Prostate gland (tissue), 2 donors: ENCODE measurements at regions not wholly inside any gene's neighbourhood (a gene's known extent, or its start where the extent isn't known, plus 50 kb on each side); places are given as distances from the start of the nearest gene placed in this dataset.

Experiments used
- DNase-seq: peaks from one replicate; pipeline ENCODE4 v3.0.0-alpha.2; 2019; ENCODE audit warnings: low spot score
- H3K27ac ChIP-seq, 2 donors: fragments of 200-600 bp; sonication (generic); 2 replicates each; pipeline ENCODE4 v1.5.1; 2017 to 2019
- H3K27me3 ChIP-seq: fragments of 200-600 bp; sonication (generic); replicated peaks from 2 replicates; pipeline ENCODE4 v1.5.1; 2019; ENCODE audit not compliant: insufficient read depth
- H3K36me3 ChIP-seq, 2 donors: fragments of 200-600 bp; sonication (generic); 1 replicate in 1 of 2; 2 replicates in 1 of 2; pipeline versions ENCODE4 v1.5.1 to v1.8.1; 2017 to 2019
- H3K4me1 ChIP-seq: fragments of 200-600 bp; sonication (generic); replicated peaks from 2 replicates; pipeline ENCODE4 v1.5.1; 2019
- H3K4me3 ChIP-seq, 2 donors: fragments of 200-600 bp; sonication (generic); 2 replicates each; pipeline ENCODE4 v1.5.1; 2017 to 2019
- H3K9me3 ChIP-seq: fragments of 200-600 bp; sonication (generic); 2 replicates; pipeline ENCODE4 v1.5.1; 2017
- POLR2A ChIP-seq: fragments of 450-650 bp; IDR thresholded peaks from one replicate; pipeline ENCODE4 v1.6.1; 2016; ENCODE audit warnings: antibody characterized with exemption, mild to moderate bottlenecking
- POLR2AphosphoS5 ChIP-seq: sonication (generic); formaldehyde crosslinking; IDR thresholded peaks from one replicate; pipeline ENCODE4 v1.6.1; 2017; ENCODE audit warnings: antibody characterized with exemption
- WGBS: methylation state at CpG from one replicate; pipeline ENCODE4 v1.1.5; 2018; 5-methylcytosine and 5-hydroxymethylcytosine counted together
- intact Hi-C: fragments of 100-400 bp; cut with DNase I; formaldehyde crosslinking; loops from one replicate; pipeline ENCODE4 v1.14.2; 2022
- TF ChIP-seq, protein P1 (sequence below), 4 experiments: fragments of 200-600 bp in 2 of 4; fragments of 450-650 bp in 2 of 4; sonication (generic) in 2 of 4; IDR thresholded peaks; 1 replicate in 3 of 4; 2 replicates in 1 of 4; pipeline ENCODE4 v1.5.1; 2016 to 2019; ENCODE audit warnings: antibody characterized with exemption in 4 of 4, mild to moderate bottlenecking in 2 of 4, moderate library complexity in 2 of 4

DNA sequence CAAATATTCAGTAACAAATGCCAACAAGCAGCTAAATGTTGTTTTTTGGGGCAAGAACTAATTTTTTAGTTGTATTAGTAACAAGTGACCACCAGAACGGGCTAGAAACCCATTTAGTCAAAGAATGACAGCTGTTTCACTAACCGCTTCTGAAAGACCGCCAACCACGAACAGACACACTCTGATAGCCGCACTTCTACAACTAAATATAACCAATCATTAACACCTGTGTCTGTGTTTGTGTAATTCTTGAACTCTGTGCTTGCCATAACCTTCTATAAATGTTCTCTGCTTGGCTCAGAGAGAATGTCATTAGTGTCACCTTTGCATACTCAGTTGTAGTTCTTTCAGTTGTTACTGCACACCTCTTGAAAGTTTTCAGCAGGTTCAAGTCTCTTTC is 526.3 kb upstream of the LRRTM1 start:
- no peaks in the 10 kb centered on the region for H3K9me3 ChIP-seq
- intact Hi-C loops: no loop called here
- H3K4me3 ChIP-seq: no peak overlapping the region
- no peak overlapping the region for H3K27ac ChIP-seq
- H3K27me3 ChIP-seq: no peaks in the 10 kb centered on the region
- no peaks in the 10 kb centered on the region for H3K4me1 ChIP-seq
- WGBS: 78% methylated on average over 5 of the region's 5 CpGs
- TF ChIP-seq, protein P1, sequence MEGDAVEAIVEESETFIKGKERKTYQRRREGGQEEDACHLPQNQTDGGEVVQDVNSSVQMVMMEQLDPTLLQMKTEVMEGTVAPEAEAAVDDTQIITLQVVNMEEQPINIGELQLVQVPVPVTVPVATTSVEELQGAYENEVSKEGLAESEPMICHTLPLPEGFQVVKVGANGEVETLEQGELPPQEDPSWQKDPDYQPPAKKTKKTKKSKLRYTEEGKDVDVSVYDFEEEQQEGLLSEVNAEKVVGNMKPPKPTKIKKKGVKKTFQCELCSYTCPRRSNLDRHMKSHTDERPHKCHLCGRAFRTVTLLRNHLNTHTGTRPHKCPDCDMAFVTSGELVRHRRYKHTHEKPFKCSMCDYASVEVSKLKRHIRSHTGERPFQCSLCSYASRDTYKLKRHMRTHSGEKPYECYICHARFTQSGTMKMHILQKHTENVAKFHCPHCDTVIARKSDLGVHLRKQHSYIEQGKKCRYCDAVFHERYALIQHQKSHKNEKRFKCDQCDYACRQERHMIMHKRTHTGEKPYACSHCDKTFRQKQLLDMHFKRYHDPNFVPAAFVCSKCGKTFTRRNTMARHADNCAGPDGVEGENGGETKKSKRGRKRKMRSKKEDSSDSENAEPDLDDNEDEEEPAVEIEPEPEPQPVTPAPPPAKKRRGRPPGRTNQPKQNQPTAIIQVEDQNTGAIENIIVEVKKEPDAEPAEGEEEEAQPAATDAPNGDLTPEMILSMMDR (IDR thresholded peaks at IDR 0.05): no peak
- TF ChIP-seq POLR2A: no peak
- no peak for TF ChIP-seq POLR2AphosphoS5
- H3K36me3 ChIP-seq: no peaks in the 10 kb centered on the region
- DNase-seq: no peak

DNA sequence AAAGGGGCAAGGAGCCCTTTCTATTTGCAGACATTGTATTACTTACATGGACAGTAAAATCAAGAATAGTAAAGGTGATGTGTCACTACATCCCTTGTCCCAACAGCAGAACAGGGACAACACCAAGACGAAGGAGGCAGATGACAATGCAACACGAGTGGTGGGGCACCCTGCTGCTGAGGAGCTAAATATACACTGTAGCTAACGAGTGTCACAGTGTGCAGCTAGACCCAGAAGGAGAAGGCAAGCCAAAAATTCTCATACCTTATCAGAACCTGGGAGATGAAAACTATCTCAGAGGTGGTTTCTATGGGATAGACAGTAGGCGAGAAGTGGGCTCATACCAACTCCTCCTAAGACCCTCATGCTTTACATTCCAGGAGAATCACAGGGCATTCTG is 518.4 kb upstream of the LRRTM1 start:
- H3K4me3 ChIP-seq: no peak overlapping the region
- H3K27me3 ChIP-seq: no peaks in the 10 kb centered on the region
- H3K36me3 ChIP-seq: no peaks in the 10 kb centered on the region
- intact Hi-C loops: no loop called here
- H3K27ac ChIP-seq: no peak overlapping the region
- TF ChIP-seq POLR2AphosphoS5 (no peak), POLR2A (no peak)
- TF ChIP-seq, protein P1 (IDR thresholded peaks at IDR 0.05): no peak
- DNase-seq: no peak
- 82% methylated on average over 4 of the region's 4 CpGs for WGBS
- H3K4me1 ChIP-seq: no peaks in the 10 kb centered on the region
- H3K9me3 ChIP-seq: no peaks in the 10 kb centered on the region

DNA sequence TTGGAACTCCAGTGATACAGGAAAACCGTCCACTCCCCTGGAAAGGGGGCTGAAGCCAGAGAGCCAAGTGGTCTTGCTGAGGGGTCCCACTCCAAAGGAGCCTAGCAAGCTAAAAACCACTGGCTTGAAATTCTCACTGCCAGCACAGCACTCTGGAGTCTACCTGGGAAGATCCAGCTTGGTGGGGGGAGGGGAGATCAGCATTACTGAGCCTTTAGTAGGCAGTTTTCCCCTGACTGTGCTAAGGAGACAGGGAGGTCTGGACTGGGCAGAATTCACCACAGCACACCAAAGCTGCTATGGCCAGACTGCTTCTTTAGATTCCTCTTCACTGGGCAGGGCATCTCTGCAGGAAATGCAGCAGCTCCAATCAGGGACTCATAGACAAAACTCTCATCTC is 510.7 kb upstream of the LRRTM1 start:
- 79% methylated on average over 1 of the region's 1 CpG for WGBS
- no peak overlapping the region for H3K4me3 ChIP-seq
- intact Hi-C loops: no loop called here
- H3K36me3 ChIP-seq: no peaks in the 10 kb centered on the region
- DNase-seq: no peak
- H3K9me3 ChIP-seq: no peaks in the 10 kb centered on the region
- H3K27ac ChIP-seq: no peak overlapping the region
- no peaks in the 10 kb centered on the region for H3K27me3 ChIP-seq
- no peak for TF ChIP-seq POLR2A
- TF ChIP-seq POLR2AphosphoS5: no peak
- TF ChIP-seq, protein P1 (IDR thresholded peaks at IDR 0.05): no peak
- no peaks in the 10 kb centered on the region for H3K4me1 ChIP-seq

DNA sequence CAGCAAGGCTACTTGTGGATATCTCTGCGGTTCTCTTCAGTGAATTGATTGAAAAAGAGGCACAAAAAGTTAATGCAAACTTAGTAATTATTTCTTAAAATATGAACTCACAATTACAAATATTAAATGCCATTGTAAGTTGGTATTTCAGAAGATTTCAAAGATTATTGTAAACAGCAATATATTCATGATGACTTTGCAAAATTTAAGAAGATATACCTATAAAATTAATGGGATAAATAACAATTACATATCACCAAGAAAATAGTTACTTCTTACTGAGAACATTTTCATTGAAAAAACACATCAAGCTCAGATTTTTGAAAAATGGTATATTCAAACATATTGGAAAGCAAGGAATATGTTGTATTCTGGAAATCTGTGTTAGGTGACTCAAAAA is 482.0 kb upstream of the LRRTM1 start:
- intact Hi-C loops: no loop called here
- no peak overlapping the region for H3K4me3 ChIP-seq
- TF ChIP-seq POLR2AphosphoS5 (no peak), POLR2A (no peak)
- TF ChIP-seq, protein P1 (IDR thresholded peaks at IDR 0.05): no peak

GRCh38 chr2:80778704-80779103 is 474.2 kb upstream of the LRRTM1 start:
- Histone ChIP-seq H3K27me3 (no peaks in the 10 kb centered on the region), H3K27ac (no peak overlapping the region), H3K9me3 (no peaks in the 10 kb centered on the region), H3K4me1 (no peaks in the 10 kb centered on the region), H3K4me3 (no peak overlapping the region), H3K36me3 (no peaks in the 10 kb centered on the region)
- no peak for DNase-seq
- intact Hi-C loops: no loop called here
- no peak for TF ChIP-seq POLR2AphosphoS5
- TF ChIP-seq, protein P1 (IDR thresholded peaks at IDR 0.05): no peak
- TF ChIP-seq POLR2A: no peak

More for the DNA sequence above, 482.0 kb upstream of the LRRTM1 start:
- Histone ChIP-seq H3K36me3 (no peaks in the 10 kb centered on the region), H3K4me1 (no peaks in the 10 kb centered on the region), H3K9me3 (no peaks in the 10 kb centered on the region), H3K27me3 (no peaks in the 10 kb centered on the region), H3K27ac (no peak overlapping the region)
- 67% methylated on average over 1 of the region's 1 CpG for WGBS
- no peak for DNase-seq
